ENCODE measurements at regions not wholly inside any gene's neighbourhood (a gene's known extent, or its start where the extent isn't known, plus 50 kb on each side); places are given as distances from the start of the nearest gene placed in this dataset.
A peak's percentile ranks its signal among the peaks of the same experiment; 100 is the strongest.

GRCh38 chr2:176491172-176491904, 222.1 kb downstream of the MTX2 start:
- H3K4me3 ChIP-seq: peak overlapping the region in 3 of 4 donors; percentile 12 to 45 (median 32)
- no peaks in the 10 kb centered on the region for H3K36me3 ChIP-seq
- intact Hi-C loops (cut with DNase I; ENCODE audit: low total_unique reads): no loop called here
- ATAC-seq (peak; percentile 89 to 93), DNase-seq (peak; percentile 67 to 83)
- peaks cover 3 to 6% of the 10 kb centered on the region in 2 donors for H3K4me1 ChIP-seq
- peak overlapping the region; percentile 64 to 75 (median 67) for H3K27ac ChIP-seq
- in situ Hi-C loops (cut with MboI; ENCODE audit: low sequenced_read_pairs in 4 of 4): no loop called here
- H3K27me3 ChIP-seq: peaks cover 0 to 5% (median 0%) of the 10 kb centered on the region in 3 donors
- TF ChIP-seq POLR2A (IDR thresholded peaks at IDR 0.05) (peak; percentile 17 to 31), CTCF (IDR thresholded peaks at IDR 0.05 in 4 of 5, conservative IDR thresholded peaks at IDR 0.05 in 1 of 5) (no peak)
- H3K9me3 ChIP-seq: no peaks in the 10 kb centered on the region

- in situ Hi-C loops (cut with MboI; ENCODE audit: low sequenced_read_pairs in 4 of 4): no loop called here
- DNase-seq (no peak), ATAC-seq (no peak)
- no peak overlapping the region for H3K4me3 ChIP-seq
- H3K9me3 ChIP-seq: no peaks in the 10 kb centered on the region
- no peak for TF ChIP-seq CTCF (IDR thresholded peaks at IDR 0.05 in 4 of 5, conservative IDR thresholded peaks at IDR 0.05 in 1 of 5)
- TF ChIP-seq POLR2A (IDR thresholded peaks at IDR 0.05): no peak
- intact Hi-C loops (cut with DNase I; ENCODE audit: low total_unique reads): no loop called here
- peaks cover 3 to 6% of the 10 kb centered on the region in 2 donors for H3K4me1 ChIP-seq
- peaks cover 0 to 5% (median 0%) of the 10 kb centered on the region in 3 donors for H3K27me3 ChIP-seq
- H3K27ac ChIP-seq: no peak overlapping the region
- no peaks in the 10 kb centered on the region for H3K36me3 ChIP-seq
Observed at GRCh38 chr2:176492583-176492982, 223.3 kb downstream of the MTX2 start.

GRCh38 chr2:176493226-176493825, 224.1 kb downstream of the MTX2 start:
- H3K27me3 ChIP-seq: peaks cover 0 to 5% (median 0%) of the 10 kb centered on the region in 3 donors
- in situ Hi-C loops (cut with MboI; ENCODE audit: low sequenced_read_pairs in 4 of 4) (no loop called here), intact Hi-C loops (cut with DNase I; ENCODE audit: low total_unique reads) (no loop called here)
- no peaks in the 10 kb centered on the region for H3K9me3 ChIP-seq
- no peak for TF ChIP-seq POLR2A (IDR thresholded peaks at IDR 0.05)
- TF ChIP-seq CTCF (IDR thresholded peaks at IDR 0.05 in 4 of 5, conservative IDR thresholded peaks at IDR 0.05 in 1 of 5): no peak
- no peak overlapping the region for H3K4me3 ChIP-seq
- ATAC-seq: no peak
- H3K4me1 ChIP-seq: peaks cover 3 to 6% of the 10 kb centered on the region in 2 donors
- no peaks in the 10 kb centered on the region for H3K36me3 ChIP-seq
- H3K27ac ChIP-seq: peak overlapping the region in 3 of 4 donors; percentile 9 to 55 (median 39)
- DNase-seq: no peak

- H3K27ac ChIP-seq: peak overlapping the region; percentile 2 to 55 (median 24)
- no peaks in the 10 kb centered on the region for H3K36me3 ChIP-seq
- in situ Hi-C loops (cut with MboI; ENCODE audit: low sequenced_read_pairs in 4 of 4): no loop called here
- ATAC-seq (no peak), DNase-seq (no peak)
- no peaks in the 10 kb centered on the region for H3K9me3 ChIP-seq
- intact Hi-C loops (cut with DNase I; ENCODE audit: low total_unique reads): no loop called here
- TF ChIP-seq POLR2A (IDR thresholded peaks at IDR 0.05) (no peak), CTCF (IDR thresholded peaks at IDR 0.05 in 4 of 5, conservative IDR thresholded peaks at IDR 0.05 in 1 of 5) (no peak)
- H3K4me3 ChIP-seq: no peak overlapping the region
- H3K27me3 ChIP-seq: peaks cover 0 to 5% (median 0%) of the 10 kb centered on the region in 3 donors
- peaks cover 3 to 6% of the 10 kb centered on the region in 2 donors for H3K4me1 ChIP-seq
Observed at GRCh38 chr2:176493909-176494308, 224.7 kb downstream of the MTX2 start.
